Body of pancreas (tissue), 4 donors: ENCODE measurements at regions not wholly inside any gene's neighbourhood (a gene's known extent, or its start where the extent isn't known, plus 50 kb on each side); places are given as distances from the start of the nearest gene placed in this dataset.

Experiments
- POLR2A ChIP-seq, 3 donors: fragments of 450-650 bp; IDR thresholded peaks; one replicate each; pipeline ENCODE4 v1.6.1; 2016; ENCODE audit warnings: antibody characterized with exemption in 3 of 3, mild to moderate bottlenecking in 2 of 3
- TF ChIP-seq, protein P1 (sequence below), 7 experiments: fragments of 450-650 bp in 4 of 7; fragments of 200-600 bp in 3 of 7; sonication (generic) in 3 of 7; IDR thresholded peaks; one replicate each; pipeline ENCODE4 v1.5.1; 2016 to 2019; ENCODE audit warnings: antibody characterized with exemption in 7 of 7

DNA sequence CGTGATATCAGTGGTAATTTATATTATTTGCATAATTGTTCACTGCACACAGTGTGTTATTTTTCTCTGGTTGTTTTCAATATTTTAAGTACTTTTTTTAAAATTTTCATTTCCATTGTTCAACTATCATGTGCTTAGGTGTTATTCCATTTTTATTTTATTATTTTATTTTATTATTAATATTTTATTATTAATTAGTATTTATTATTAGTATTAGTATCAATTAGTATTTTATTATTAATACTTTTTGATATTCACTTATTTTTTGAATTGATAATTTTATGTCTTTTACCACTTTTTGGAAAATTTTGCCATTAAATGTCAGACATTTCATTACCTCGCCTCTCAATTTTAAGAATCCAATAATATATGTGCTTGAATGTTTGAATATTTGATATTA is 593.8 kb upstream of the GRM3 start:
- TF ChIP-seq, protein P1, sequence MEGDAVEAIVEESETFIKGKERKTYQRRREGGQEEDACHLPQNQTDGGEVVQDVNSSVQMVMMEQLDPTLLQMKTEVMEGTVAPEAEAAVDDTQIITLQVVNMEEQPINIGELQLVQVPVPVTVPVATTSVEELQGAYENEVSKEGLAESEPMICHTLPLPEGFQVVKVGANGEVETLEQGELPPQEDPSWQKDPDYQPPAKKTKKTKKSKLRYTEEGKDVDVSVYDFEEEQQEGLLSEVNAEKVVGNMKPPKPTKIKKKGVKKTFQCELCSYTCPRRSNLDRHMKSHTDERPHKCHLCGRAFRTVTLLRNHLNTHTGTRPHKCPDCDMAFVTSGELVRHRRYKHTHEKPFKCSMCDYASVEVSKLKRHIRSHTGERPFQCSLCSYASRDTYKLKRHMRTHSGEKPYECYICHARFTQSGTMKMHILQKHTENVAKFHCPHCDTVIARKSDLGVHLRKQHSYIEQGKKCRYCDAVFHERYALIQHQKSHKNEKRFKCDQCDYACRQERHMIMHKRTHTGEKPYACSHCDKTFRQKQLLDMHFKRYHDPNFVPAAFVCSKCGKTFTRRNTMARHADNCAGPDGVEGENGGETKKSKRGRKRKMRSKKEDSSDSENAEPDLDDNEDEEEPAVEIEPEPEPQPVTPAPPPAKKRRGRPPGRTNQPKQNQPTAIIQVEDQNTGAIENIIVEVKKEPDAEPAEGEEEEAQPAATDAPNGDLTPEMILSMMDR (IDR thresholded peaks at IDR 0.05) = no peak
- no peak for TF ChIP-seq POLR2A (IDR thresholded peaks at IDR 0.05)
